Esophagus squamous epithelium (tissue), 5 donors: ENCODE measurements at regions not wholly inside any gene's neighbourhood (a gene's known extent, or its start where the extent isn't known, plus 50 kb on each side); places are given as distances from the start of the nearest gene placed in this dataset.

Experiments used
- DNase-seq: peaks from one replicate; lab custom pipeline; 2025; lab: John Stamatoyannopoulos, UW
- H3K27ac ChIP-seq, 4 donors: fragments of 200-600 bp; sonication (generic); one replicate each; pipeline ENCODE4 v1.5.1; 2016 to 2019; ENCODE audit warnings: mild to moderate bottlenecking in 1 of 4
- H3K27me3 ChIP-seq, 4 donors: fragments of 200-600 bp; sonication (generic); 1 replicate in 3 of 4; 2 replicates in 1 of 4; pipeline versions ENCODE4 v1.5.1 to v1.6.0; 2017 to 2021; ENCODE audit warnings: antibody characterized with exemption in 1 of 4
- H3K36me3 ChIP-seq, 3 donors: fragments of 200-600 bp; sonication (generic); one replicate each; pipeline ENCODE4 v1.5.1; 2016 to 2019
- H3K4me1 ChIP-seq, 3 donors: fragments of 200-600 bp; sonication (generic); one replicate each; pipeline ENCODE4 v1.5.1; 2017 to 2019
- H3K4me3 ChIP-seq, 4 donors: fragments of 200-600 bp; sonication (generic); 1 replicate in 3 of 4; 2 replicates in 1 of 4; pipeline ENCODE4 v1.5.1; 2016 to 2019; ENCODE audit warnings: mild to moderate bottlenecking in 2 of 4, moderate library complexity in 1 of 4
- H3K9me3 ChIP-seq, 3 donors: fragments of 200-600 bp; sonication (generic); one replicate each; pipeline ENCODE4 v1.5.1; 2016 to 2019
- POLR2A ChIP-seq, 4 donors: fragments of 450-650 bp; IDR thresholded peaks; one replicate each; pipeline ENCODE4 v1.6.1; 2017; ENCODE audit warnings: antibody characterized with exemption in 4 of 4, mild to moderate bottlenecking in 4 of 4, moderate library complexity in 3 of 4
- whole genome bisulfite sequencing, 2 donors: methylation state at CpG; one replicate each; pipeline ENCODE4 v1.1.5; 2018; 5-methylcytosine and 5-hydroxymethylcytosine counted together
- intact Hi-C: fragments of 100-400 bp; cut with DNase I; formaldehyde crosslinking; loops from one replicate; pipeline ENCODE4 v1.15.0; 2022
- TF ChIP-seq, protein P1 (sequence below), 6 experiments: fragments of 450-650 bp in 4 of 6; fragments of 200-600 bp in 2 of 6; sonication (generic) in 2 of 6; IDR thresholded peaks; one replicate each; pipeline ENCODE4 v1.5.1; 2016 to 2019; ENCODE audit warnings: antibody characterized with exemption in 6 of 6, mild to moderate bottlenecking in 4 of 6, moderate library complexity in 4 of 6
- donor health status: DM: yes; HTN: yes; CAD: no.

DNA sequence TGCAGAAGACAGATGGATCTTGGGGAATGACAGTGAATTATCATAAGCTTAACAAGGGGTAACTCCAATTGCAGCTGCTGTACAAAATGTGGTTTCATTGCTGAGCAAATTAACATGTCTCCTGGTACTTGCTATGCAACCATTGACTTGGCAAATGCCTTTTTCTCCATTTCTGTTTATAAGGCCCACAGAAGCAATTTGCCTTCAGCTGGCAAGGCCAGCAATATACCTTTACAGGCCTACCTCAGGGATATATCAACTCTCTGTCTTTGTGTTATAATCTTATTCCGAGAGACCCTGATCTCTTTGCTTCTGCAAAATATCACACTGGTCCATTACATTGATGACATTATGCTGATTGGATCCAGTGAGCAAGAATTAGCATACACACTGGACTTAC, 52.7 kb upstream of the KIAA0040 start:
- no peak for TF ChIP-seq POLR2A (IDR thresholded peaks at IDR 0.05)
- TF ChIP-seq, protein P1, sequence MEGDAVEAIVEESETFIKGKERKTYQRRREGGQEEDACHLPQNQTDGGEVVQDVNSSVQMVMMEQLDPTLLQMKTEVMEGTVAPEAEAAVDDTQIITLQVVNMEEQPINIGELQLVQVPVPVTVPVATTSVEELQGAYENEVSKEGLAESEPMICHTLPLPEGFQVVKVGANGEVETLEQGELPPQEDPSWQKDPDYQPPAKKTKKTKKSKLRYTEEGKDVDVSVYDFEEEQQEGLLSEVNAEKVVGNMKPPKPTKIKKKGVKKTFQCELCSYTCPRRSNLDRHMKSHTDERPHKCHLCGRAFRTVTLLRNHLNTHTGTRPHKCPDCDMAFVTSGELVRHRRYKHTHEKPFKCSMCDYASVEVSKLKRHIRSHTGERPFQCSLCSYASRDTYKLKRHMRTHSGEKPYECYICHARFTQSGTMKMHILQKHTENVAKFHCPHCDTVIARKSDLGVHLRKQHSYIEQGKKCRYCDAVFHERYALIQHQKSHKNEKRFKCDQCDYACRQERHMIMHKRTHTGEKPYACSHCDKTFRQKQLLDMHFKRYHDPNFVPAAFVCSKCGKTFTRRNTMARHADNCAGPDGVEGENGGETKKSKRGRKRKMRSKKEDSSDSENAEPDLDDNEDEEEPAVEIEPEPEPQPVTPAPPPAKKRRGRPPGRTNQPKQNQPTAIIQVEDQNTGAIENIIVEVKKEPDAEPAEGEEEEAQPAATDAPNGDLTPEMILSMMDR (IDR thresholded peaks at IDR 0.05), result no peak
- H3K36me3 ChIP-seq, result no peaks in the 10 kb centered on the region
- H3K4me1 ChIP-seq, result peaks cover 0 to 4% (median 0%) of the 10 kb centered on the region in 3 donors
- no peak overlapping the region for H3K27ac ChIP-seq
- H3K9me3 ChIP-seq, result peaks cover 0 to 5% (median 0%) of the 10 kb centered on the region in 3 donors
- no peak for DNase-seq
- 80 to 100% methylated on average over 1 of the region's 1 CpG for WGBS, 2 donors
- no peaks in the 10 kb centered on the region for H3K27me3 ChIP-seq
- no peak overlapping the region for H3K4me3 ChIP-seq
- intact Hi-C loops, result no loop called here

DNA sequence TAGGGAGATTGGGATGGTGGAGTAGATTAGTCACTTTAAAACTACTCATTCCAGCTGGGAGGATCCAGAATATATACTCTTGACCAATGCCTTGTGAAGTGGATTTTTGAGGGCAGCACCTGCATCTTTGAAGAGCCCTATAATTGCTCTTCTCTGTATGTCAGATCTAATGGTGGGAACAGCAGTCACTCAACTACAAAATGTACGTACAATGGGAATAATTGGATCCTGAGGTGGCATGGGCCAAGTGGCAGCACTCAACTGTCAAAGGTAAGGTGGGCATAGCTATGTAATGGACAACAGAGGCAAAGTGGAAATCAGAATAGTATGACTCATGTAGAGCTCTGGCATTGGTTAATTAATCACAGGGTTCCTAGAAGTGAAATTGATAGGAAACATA, 51.6 kb upstream of the KIAA0040 start:
- no peak overlapping the region for H3K27ac ChIP-seq
- intact Hi-C loops, result no loop called here
- no peak overlapping the region for H3K4me3 ChIP-seq
- TF ChIP-seq, protein P1 (IDR thresholded peaks at IDR 0.05), result no peak
- no peak for TF ChIP-seq POLR2A (IDR thresholded peaks at IDR 0.05)
- H3K36me3 ChIP-seq, result no peaks in the 10 kb centered on the region
- no peaks in the 10 kb centered on the region for H3K27me3 ChIP-seq
- H3K9me3 ChIP-seq, result peaks cover 0 to 5% (median 0%) of the 10 kb centered on the region in 3 donors
- 80 to 91% methylated on average over 1 of the region's 1 CpG for WGBS, 2 donors
- peaks cover 0 to 2% (median 0%) of the 10 kb centered on the region in 3 donors for H3K4me1 ChIP-seq
- DNase-seq, result no peak
